H1 (cell line): ENCODE measurements at regions not wholly inside any gene's neighbourhood (a gene's known extent, or its start where the extent isn't known, plus 50 kb on each side); places are given as distances from the start of the nearest gene placed in this dataset.

Source experiments
- CTCF ChIA-PET: fragments of 300-600 bp; sonication (Branson Sonifier 250); formaldehyde crosslinking; loops from one replicate; lab custom pipeline; 2021; ENCODE audit not compliant: partially characterized antibody; lab: Charles Lee
- POLR2A ChIA-PET: fragments of 300-600 bp; sonication (Branson Sonifier 250); formaldehyde crosslinking; loops from one replicate; lab custom pipeline; 2021; ENCODE audit warnings: inconsistent platforms; ENCODE audit not compliant: partially characterized antibody; lab: Charles Lee
- DNase-seq, 2 experiments: peaks; one replicate each; pipeline versions ENCODE4 v3.0.0 to v3.0.0-alpha.2; 2010 to 2022; ENCODE audit warnings: low spot score in 2 of 2, low read depth in 1 of 2, mixed read lengths in 1 of 2
- FAIRE-seq: peaks from 2 replicates; lab custom pipeline; 2011; peaks lifted over from hg19 to GRCh38; lab: Jason Lieb, UNC
- H2AFZ ChIP-seq: 2 replicates; pipeline ENCODE4 v1.8.1; 2012; ENCODE audit warnings: low read length, inconsistent platforms
- H2AK5ac ChIP-seq: 2 replicates; pipeline ENCODE4 v1.6.1; 2013; ENCODE audit warnings: low read depth, low read length
- H2BK120ac ChIP-seq: replicated peaks from 2 replicates; pipeline ENCODE3; 2013; ENCODE audit warnings: low read depth, low read length, inconsistent platforms
- H2BK12ac ChIP-seq: 2 replicates; pipeline ENCODE4 v1.6.1; 2013; ENCODE audit warnings: low read depth, low read length
- H2BK15ac ChIP-seq: 2 replicates; pipeline ENCODE4 v1.6.1; 2013; ENCODE audit warnings: low read length
- H2BK20ac ChIP-seq: 2 replicates; pipeline ENCODE4 v1.6.1; 2013; ENCODE audit warnings: low read length
- H2BK5ac ChIP-seq: 2 replicates; pipeline ENCODE4 v1.6.1; 2013; ENCODE audit warnings: low read depth, low read length
- H3K14ac ChIP-seq: 2 replicates; pipeline ENCODE4 v1.6.1; 2013; ENCODE audit warnings: inconsistent platforms; ENCODE audit not compliant: insufficient read length
- H3K18ac ChIP-seq: 2 replicates; pipeline ENCODE4 v1.6.1; 2013; ENCODE audit warnings: low read length; ENCODE audit errors: extremely low read depth
- H3K23ac ChIP-seq: 2 replicates; pipeline ENCODE4 v1.6.1; 2013; ENCODE audit warnings: inconsistent platforms; ENCODE audit not compliant: insufficient read length
- H3K23me2 ChIP-seq: 2 replicates; pipeline ENCODE4 v1.6.1; 2013; ENCODE audit warnings: low read depth, low read length
- H3K27ac ChIP-seq: 2 replicates; pipeline ENCODE4 v1.6.1; 2011; ENCODE audit warnings: low read depth, low read length, inconsistent platforms
- H3K27me3 ChIP-seq, 4 experiments: replicated peaks in 1 of 4; 1 replicate in 1 of 4; 2 replicates in 3 of 4; pipeline versions ENCODE4 v1.6.1 to v1.8.1; 2011 to 2013; ENCODE audit warnings: low read length in 3 of 4, mild to moderate bottlenecking in 3 of 4, inconsistent platforms in 2 of 4, mixed read lengths in 2 of 4, moderate library complexity in 1 of 4; ENCODE audit not compliant: control insufficient read depth in 3 of 4, insufficient read depth in 3 of 4; ENCODE audit errors: extremely low read depth in 1 of 4
- H3K36me3 ChIP-seq, 4 experiments: 2 replicates each; pipeline versions ENCODE4 v1.6.1 to v1.8.1; 2011 to 2013; ENCODE audit warnings: mild to moderate bottlenecking in 4 of 4, low read length in 3 of 4, moderate library complexity in 2 of 4, control low read depth in 1 of 4, inconsistent platforms in 1 of 4; ENCODE audit not compliant: insufficient read depth in 4 of 4, control insufficient read depth in 2 of 4
- H3K4ac ChIP-seq: replicated peaks from 2 replicates; pipeline ENCODE3; 2013; ENCODE audit warnings: low read length, low read depth, mixed read lengths, inconsistent platforms; ENCODE audit not compliant: insufficient read length
- H3K4me1 ChIP-seq, 4 experiments: replicated peaks in 1 of 4; 1 replicate in 1 of 4; 2 replicates in 3 of 4; pipeline versions ENCODE4 v1.6.1 to v1.8.1; 2011 to 2013; ENCODE audit warnings: low read length in 3 of 4, inconsistent platforms in 2 of 4, mixed read lengths in 1 of 4; ENCODE audit not compliant: insufficient read depth in 4 of 4, control insufficient read depth in 3 of 4
- H3K4me2 ChIP-seq, 2 experiments: 2 replicates each; pipeline versions ENCODE4 v1.6.1 to v1.8.1; 2011 to 2013; ENCODE audit warnings: low read depth in 2 of 2, low read length in 2 of 2, control low read depth in 1 of 2, inconsistent platforms in 1 of 2, mild to moderate bottlenecking in 1 of 2; ENCODE audit not compliant: insufficient read depth in 1 of 2
- H3K4me3 ChIP-seq, 4 experiments: fragments of 200-600, 300-600 bp in 1 of 4; sonication (generic), shearing (Covaris generic), sonication (Bioruptor Twin) in 1 of 4; 2 replicates each; pipeline versions ENCODE4 v1.5.1 to v1.8.1; 2011 to 2016; ENCODE audit warnings: low read length in 4 of 4, low read depth in 3 of 4, control low read depth in 2 of 4, inconsistent platforms in 2 of 4, mild to moderate bottlenecking in 2 of 4, mixed read lengths in 1 of 4, moderate library complexity in 1 of 4; ENCODE audit not compliant: insufficient read depth in 2 of 4; ENCODE audit errors: extremely low read depth in 1 of 4
- H3K56ac ChIP-seq: replicated peaks from 2 replicates; pipeline ENCODE3; 2013; ENCODE audit warnings: low read depth, mild to moderate bottlenecking, mixed read lengths, low read length, inconsistent platforms; ENCODE audit not compliant: insufficient read length
- H3K79me1 ChIP-seq: 2 replicates; pipeline ENCODE4 v1.6.1; 2013; ENCODE audit warnings: low read depth, low read length, control low read depth
- H3K79me2 ChIP-seq, 2 experiments: 2 replicates each; pipeline versions ENCODE4 v1.6.1 to v1.8.1; 2012 to 2013; ENCODE audit warnings: low read length in 2 of 2, mild to moderate bottlenecking in 2 of 2, inconsistent platforms in 1 of 2; ENCODE audit not compliant: insufficient read depth in 2 of 2, control insufficient read depth in 1 of 2
- H3K9ac ChIP-seq, 4 experiments: replicated peaks in 1 of 4; 1 replicate in 1 of 4; 2 replicates in 3 of 4; pipeline versions ENCODE4 v1.6.1 to v1.8.1; 2011 to 2013; ENCODE audit warnings: low read depth in 3 of 4, low read length in 3 of 4, control low read depth in 2 of 4, mild to moderate bottlenecking in 2 of 4, moderate library complexity in 2 of 4, inconsistent platforms in 1 of 4; ENCODE audit errors: extremely low read depth in 1 of 4
- H3K9me3 ChIP-seq, 2 experiments: 2 replicates each; pipeline versions ENCODE4 v1.6.1 to v1.8.1; 2012 to 2013; ENCODE audit warnings: mild to moderate bottlenecking in 2 of 2, moderate library complexity in 2 of 2, control low read depth in 1 of 2, inconsistent platforms in 1 of 2, low read depth in 1 of 2, low read length in 1 of 2, mixed read lengths in 1 of 2; ENCODE audit not compliant: insufficient read depth in 2 of 2
- H4K20me1 ChIP-seq, 2 experiments: replicated peaks in 1 of 2; 2 replicates each; pipeline versions ENCODE3 to v1.8.1; 2011 to 2013; ENCODE audit warnings: inconsistent platforms in 2 of 2, low read length in 2 of 2, mild to moderate bottlenecking in 1 of 2; ENCODE audit not compliant: insufficient read depth in 2 of 2, control insufficient read depth in 1 of 2
- H4K5ac ChIP-seq: 2 replicates; pipeline ENCODE4 v1.6.1; 2013; ENCODE audit warnings: low read length, low read depth, mixed read lengths, inconsistent platforms; ENCODE audit not compliant: insufficient read length
- H4K8ac ChIP-seq: 2 replicates; pipeline ENCODE4 v1.8.0; 2013; ENCODE audit warnings: mild to moderate bottlenecking, moderate library complexity, low read length, inconsistent platforms; ENCODE audit not compliant: insufficient read depth; ENCODE audit errors: extremely low read depth
- H4K91ac ChIP-seq: replicated peaks from 2 replicates; pipeline ENCODE3; 2013; ENCODE audit warnings: low read length, mixed read lengths, inconsistent platforms; ENCODE audit not compliant: insufficient read length
- ATF3 ChIP-seq: IDR thresholded peaks from 2 replicates; pipeline ENCODE4 v1.6.1; 2011; ENCODE audit warnings: low read depth, mild to moderate bottlenecking, low read length; ENCODE audit not compliant: insufficient read depth
- BACH1 ChIP-seq: IDR thresholded peaks from 2 replicates; pipeline ENCODE4 v1.6.1; 2012; ENCODE audit warnings: low read length, improper control_type of control experiment
- CBX8 ChIP-seq: fragments of 300-800, 300-1000 bp; sonication (generic); IDR thresholded peaks from 2 replicates; pipeline ENCODE4 v1.7.1; 2016; ENCODE audit warnings: low read depth, low read length, borderline replicate concordance
- POLR2A ChIP-seq, 2 experiments: IDR thresholded peaks; 1 replicate in 1 of 2; 2 replicates in 1 of 2; pipeline ENCODE4 v1.6.1; 2011; ENCODE audit warnings: low read depth in 2 of 2, low read length in 2 of 2, mild to moderate bottlenecking in 2 of 2; ENCODE audit errors: control extremely low read depth in 1 of 2
- WGBS, 2 experiments: shearing (Covaris generic) in 1 of 2; methylation state at CpG; one replicate each; pipeline versions ENCODE4 v1.1.6 to v1.1.7; 2013 to 2015; ENCODE audit warnings: low lambda C conversion rate in 2 of 2, mixed read lengths in 2 of 2, inconsistent platforms in 1 of 2, low coverage in 1 of 2, missing lambda C conversion rate in 1 of 2; ENCODE audit not compliant: insufficient replicate concordance in 2 of 2, insufficient coverage in 1 of 2, insufficient read length in 1 of 2; ENCODE audit errors: extremely low coverage in 1 of 2, missing lambda C conversion rate in 1 of 2; 5-methylcytosine and 5-hydroxymethylcytosine counted together

- H3K4ac ChIP-seq, result no peak overlapping the region
- no peak overlapping the region for H3K4me2 ChIP-seq
- no peak overlapping the region for H3K9ac ChIP-seq
- no peaks in the 10 kb centered on the region for H4K20me1 ChIP-seq
- POLR2A ChIA-PET, result no interaction called here
- no peak overlapping the region for H2BK5ac ChIP-seq
- H2BK120ac ChIP-seq, result no peak overlapping the region
- H4K8ac ChIP-seq, result no peak overlapping the region
- no peak for TF ChIP-seq POLR2A (IDR thresholded peaks at IDR 0.05; ENCODE audit: control extremely low read depth in 1 of 2, low read depth in 2 of 2, low read length in 2 of 2)
- no peak for TF ChIP-seq CBX8
- no peak for TF ChIP-seq ATF3
- TF ChIP-seq BACH1, result no peak
- H3K18ac ChIP-seq, result no peak overlapping the region
- 90% methylated on average over 12 of the region's 12 CpGs; no CpG with 5 or more reads in 1 of the 2 experiments for WGBS, 2 experiments
- no peaks in the 10 kb centered on the region for H3K9me3 ChIP-seq
- no peak overlapping the region for H4K5ac ChIP-seq
- no peak overlapping the region for H3K4me3 ChIP-seq
- H3K27me3 ChIP-seq, result no peaks in the 10 kb centered on the region
- no peaks in the 10 kb centered on the region for H3K23me2 ChIP-seq
- H2AK5ac ChIP-seq, result no peak overlapping the region
- no peak overlapping the region for H2BK20ac ChIP-seq
- DNase-seq (no peak), FAIRE-seq (no peak)
- H3K4me1 ChIP-seq, result 0 out of 7 replicates have a peak, but pooled peaks cover 0 to 6% (median 0%) of the 10 kb centered on the region in 4 experiments
- H3K79me2 ChIP-seq, result no peaks in the 10 kb centered on the region
- H3K56ac ChIP-seq, result no peak overlapping the region
- CTCF ChIA-PET, result interaction anchor here (1.5 kb wide), 1 partner anchor 20 kb away, joined by 4 read pairs; no protein-coding TSS in a partner anchor
- H3K23ac ChIP-seq, result no peak overlapping the region
- H2AFZ ChIP-seq, result no peak overlapping the region
- no peak overlapping the region for H3K14ac ChIP-seq
- H3K79me1 ChIP-seq, result no peaks in the 10 kb centered on the region
- no peak overlapping the region for H4K91ac ChIP-seq
- no peak overlapping the region for H2BK12ac ChIP-seq
- H3K36me3 ChIP-seq, result no peaks in the 10 kb centered on the region
- H2BK15ac ChIP-seq, result no peak overlapping the region
- no peak overlapping the region for H3K27ac ChIP-seq
Measured at GRCh38 chr7:16268821-16269768, 152.2 kb downstream of the CRPPA start.
